ENCODE measurements at regions not wholly inside any gene's neighbourhood (a gene's known extent, or its start where the extent isn't known, plus 50 kb on each side); places are given as distances from the start of the nearest gene placed in this dataset.

- TF ChIP-seq TAF1 (IDR thresholded peaks at IDR 0.05; ENCODE audit: low read depth, low read length), result no peak
- TF ChIP-seq POLR2AphosphoS5 (IDR thresholded peaks at IDR 0.05; ENCODE audit: low read depth, low read length), result no peak
Observed at GRCh38 chr17:77375108-77375916, 234.5 kb downstream of the SEC14L1 start.
